Effector memory CD8-positive, alpha-beta T cell (primary cell): ENCODE measurements at regions not wholly inside any gene's neighbourhood (a gene's known extent, or its start where the extent isn't known, plus 50 kb on each side); places are given as distances from the start of the nearest gene placed in this dataset.

Experiments used
- ATAC-seq: fragments of 150-1000 bp; cut with Tn5 transposase; replicated peaks from 2 replicates; pipeline ENCODE4 v1.10.0; 2021; ENCODE audit warnings: mild to moderate bottlenecking, moderate library complexity
- DNase-seq, 3 experiments: peaks; one replicate each; pipeline ENCODE4 v3.0.0; 2021
- H3K27ac Mint-ChIP-seq, 2 donors: one replicate each; pipeline ENCODE4 v1.8.0; 2022; ENCODE audit warnings: mild to moderate bottlenecking in 2 of 2, mixed read lengths in 2 of 2, moderate library complexity in 2 of 2
- H3K27me3 Mint-ChIP-seq, 2 donors: one replicate each; pipeline ENCODE4 v1.8.0; 2022; ENCODE audit warnings: mixed read lengths in 2 of 2
- H3K36me3 Mint-ChIP-seq: one replicate; pipeline ENCODE4 v1.8.0; 2022; ENCODE audit warnings: mild to moderate bottlenecking, moderate library complexity, mixed read lengths; ENCODE audit not compliant: insufficient read depth
- H3K4me1 Mint-ChIP-seq, 2 donors: one replicate each; pipeline ENCODE4 v1.8.0; 2022; ENCODE audit warnings: low read depth in 2 of 2, mixed read lengths in 2 of 2
- H3K4me3 Mint-ChIP-seq, 2 donors: one replicate each; pipeline ENCODE4 v1.8.0; 2022; ENCODE audit warnings: mild to moderate bottlenecking in 2 of 2, mixed read lengths in 2 of 2, moderate library complexity in 2 of 2
- H3K9me3 Mint-ChIP-seq, 2 donors: one replicate each; pipeline ENCODE4 v1.8.0; 2022; ENCODE audit warnings: mixed read lengths in 2 of 2

DNA sequence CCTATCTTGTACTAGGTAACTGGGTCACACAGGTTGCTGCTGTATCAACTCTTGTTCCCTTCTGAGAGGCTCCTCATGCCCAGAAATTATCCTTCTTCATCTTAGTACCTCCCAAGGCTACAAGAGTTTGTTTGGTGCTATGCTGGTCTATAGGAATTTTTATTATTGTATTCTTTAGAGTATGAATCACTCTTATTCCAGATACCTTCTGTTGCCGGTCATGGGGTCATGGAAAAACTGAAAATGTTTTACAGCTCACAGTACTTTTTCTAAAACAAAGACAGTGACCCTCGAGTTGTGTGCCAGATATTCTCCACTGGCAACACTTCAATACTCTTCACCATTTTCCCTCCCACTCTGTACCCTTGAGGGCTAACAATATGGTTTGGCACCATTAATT is 1598.0 kb upstream of the TMEM132C start:
- Mint-ChIP-seq H3K27me3 (no peaks in the 10 kb centered on the region), H3K27ac (no peak overlapping the region), H3K9me3 (peaks cover 5% of the 10 kb centered on the region in 2 donors), H3K36me3 (no peaks in the 10 kb centered on the region), H3K4me3 (no peak overlapping the region), H3K4me1 (no peaks in the 10 kb centered on the region)
- no peak for DNase-seq
- ATAC-seq, result no peak

DNA sequence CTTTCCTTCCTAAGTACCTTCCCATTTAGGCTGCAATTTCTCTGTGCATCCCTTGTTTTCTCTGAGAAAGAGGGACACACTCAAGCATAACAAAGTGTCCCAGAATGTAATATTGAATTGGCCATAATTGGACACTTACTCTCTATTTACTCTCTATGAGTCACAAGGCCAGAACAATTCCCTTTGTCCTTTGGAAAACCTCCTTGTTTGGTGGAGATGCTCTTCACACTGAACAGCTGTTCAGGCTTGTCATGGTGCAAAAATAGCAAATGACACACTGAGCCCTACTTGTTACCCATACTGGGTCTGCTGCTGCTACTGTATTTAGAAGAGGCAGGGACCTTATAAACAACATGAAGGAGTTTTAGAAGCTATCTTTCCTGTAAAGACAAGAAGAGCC is 1590.5 kb upstream of the TMEM132C start:
- no peak overlapping the region for H3K4me3 Mint-ChIP-seq

GRCh38 chr12:126681676-126682075 is 1585.3 kb upstream of the TMEM132C start:
- Mint-ChIP-seq H3K4me1 (no peaks in the 10 kb centered on the region), H3K36me3 (no peaks in the 10 kb centered on the region), H3K27me3 (peaks cover 0 to 9% of the 10 kb centered on the region in 2 donors), H3K9me3 (peaks cover 7 to 9% of the 10 kb centered on the region in 2 donors), H3K27ac (no peak overlapping the region), H3K4me3 (no peak overlapping the region)
- DNase-seq (no peak), ATAC-seq (no peak)

More for the DNA sequence above, 1590.5 kb upstream of the TMEM132C start:
- H3K9me3 Mint-ChIP-seq, result no peaks in the 10 kb centered on the region
- H3K27me3 Mint-ChIP-seq, result peaks cover 0 to 1% of the 10 kb centered on the region in 2 donors
- H3K4me1 Mint-ChIP-seq, result no peaks in the 10 kb centered on the region
- H3K36me3 Mint-ChIP-seq, result no peaks in the 10 kb centered on the region
- ATAC-seq, result no peak
- no peak for DNase-seq
- H3K27ac Mint-ChIP-seq, result no peak overlapping the region

DNA sequence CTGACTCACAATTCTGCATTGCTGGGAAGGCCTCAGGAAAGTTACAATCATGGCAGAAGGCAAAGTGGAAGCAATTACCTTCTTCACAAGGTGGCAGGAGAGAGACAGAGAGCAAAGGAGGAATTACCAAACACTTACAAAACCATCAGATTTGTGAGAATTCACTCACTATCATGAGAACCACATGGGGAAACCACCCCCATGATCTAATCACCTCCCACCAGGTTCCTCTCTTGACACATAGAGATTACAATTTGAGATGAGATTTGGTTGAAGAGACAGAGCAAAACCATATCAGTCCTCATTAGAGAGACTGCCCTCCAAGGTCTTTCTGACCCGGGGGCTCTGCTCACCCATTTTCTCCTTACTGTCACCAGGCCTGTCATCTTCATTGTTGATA is 1582.3 kb upstream of the TMEM132C start:
- Mint-ChIP-seq H3K9me3 (peaks cover 9% of the 10 kb centered on the region in 2 donors), H3K27ac (no peak overlapping the region), H3K4me1 (no peaks in the 10 kb centered on the region), H3K36me3 (no peaks in the 10 kb centered on the region), H3K4me3 (no peak overlapping the region), H3K27me3 (peaks cover 0 to 9% of the 10 kb centered on the region in 2 donors)
- no peak for DNase-seq
- ATAC-seq, result no peak

- ATAC-seq, result no peak
- H3K4me3 Mint-ChIP-seq, result no peak overlapping the region
- H3K27ac Mint-ChIP-seq, result no peak overlapping the region
- no peak for DNase-seq
- no peaks in the 10 kb centered on the region for H3K4me1 Mint-ChIP-seq
- H3K36me3 Mint-ChIP-seq, result no peaks in the 10 kb centered on the region
- peaks cover 0 to 9% of the 10 kb centered on the region in 2 donors for H3K27me3 Mint-ChIP-seq
- peaks cover 9% of the 10 kb centered on the region in 2 donors for H3K9me3 Mint-ChIP-seq
These were observed 1581.3 kb upstream of the TMEM132C start for GRCh38 chr12:126685636-126686035.

- Mint-ChIP-seq H3K4me1 (no peaks in the 10 kb centered on the region), H3K27ac (no peak overlapping the region), H3K4me3 (no peak overlapping the region), H3K36me3 (no peaks in the 10 kb centered on the region), H3K27me3 (no peaks in the 10 kb centered on the region), H3K9me3 (peaks cover 7 to 9% of the 10 kb centered on the region in 2 donors)
- DNase-seq, result no peak
- no peak for ATAC-seq
These were observed 1578.4 kb upstream of the TMEM132C start for GRCh38 chr12:126688556-126688955.

DNA sequence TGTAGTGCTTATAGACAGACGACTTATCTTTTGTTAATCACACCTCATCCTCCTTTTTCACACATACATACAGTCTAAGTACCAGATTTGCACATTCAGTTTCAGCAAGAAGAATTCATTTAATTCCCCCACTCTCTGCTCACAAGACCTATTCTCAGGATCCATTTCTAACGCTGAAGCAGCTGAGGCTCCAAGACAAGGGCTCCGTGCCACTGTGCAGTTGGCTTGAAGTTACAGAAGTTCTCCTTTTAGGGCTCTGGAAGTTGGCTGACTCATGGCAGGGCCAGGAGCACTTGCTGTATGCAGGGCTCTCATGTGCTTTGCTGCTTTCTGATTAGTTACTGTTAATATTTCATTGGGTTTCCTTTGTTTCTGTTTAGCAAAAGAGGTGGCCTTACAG is 1566.9 kb upstream of the TMEM132C start:
- H3K36me3 Mint-ChIP-seq, result no peaks in the 10 kb centered on the region
- H3K4me3 Mint-ChIP-seq, result no peak overlapping the region
- peaks cover 0 to 11% of the 10 kb centered on the region in 2 donors for H3K27me3 Mint-ChIP-seq
- peaks cover 2 to 5% of the 10 kb centered on the region in 2 donors for H3K9me3 Mint-ChIP-seq
- no peak overlapping the region for H3K27ac Mint-ChIP-seq
- no peaks in the 10 kb centered on the region for H3K4me1 Mint-ChIP-seq
- DNase-seq (no peak), ATAC-seq (no peak)

DNA sequence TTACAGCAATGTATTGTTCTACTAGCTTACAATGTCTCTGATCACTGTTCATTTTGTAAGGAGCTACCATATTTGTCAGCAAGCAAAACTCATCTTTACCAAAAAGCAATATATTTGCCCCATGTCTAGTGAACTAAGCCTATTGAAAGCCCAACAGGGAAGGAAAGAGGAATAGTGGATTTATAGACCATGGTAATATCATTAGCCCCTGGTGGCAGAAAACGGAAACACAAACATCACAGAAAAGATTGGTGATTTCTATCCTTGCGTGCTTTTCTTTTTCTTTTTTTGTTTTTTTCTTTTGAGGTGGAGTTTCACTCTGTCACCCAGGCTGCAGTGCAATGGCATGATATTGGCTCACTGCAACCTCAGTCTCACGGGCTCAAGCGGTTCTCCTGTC is 1562.4 kb upstream of the TMEM132C start:
- no peak for DNase-seq
- H3K4me3 Mint-ChIP-seq, result no peak overlapping the region
- H3K27me3 Mint-ChIP-seq, result no peaks in the 10 kb centered on the region
- H3K36me3 Mint-ChIP-seq, result no peaks in the 10 kb centered on the region
- H3K9me3 Mint-ChIP-seq, result peaks cover 2 to 5% of the 10 kb centered on the region in 2 donors
- ATAC-seq, result no peak
- peaks cover 6 to 13% of the 10 kb centered on the region in 2 donors for H3K4me1 Mint-ChIP-seq
- H3K27ac Mint-ChIP-seq, result no peak overlapping the region

DNA sequence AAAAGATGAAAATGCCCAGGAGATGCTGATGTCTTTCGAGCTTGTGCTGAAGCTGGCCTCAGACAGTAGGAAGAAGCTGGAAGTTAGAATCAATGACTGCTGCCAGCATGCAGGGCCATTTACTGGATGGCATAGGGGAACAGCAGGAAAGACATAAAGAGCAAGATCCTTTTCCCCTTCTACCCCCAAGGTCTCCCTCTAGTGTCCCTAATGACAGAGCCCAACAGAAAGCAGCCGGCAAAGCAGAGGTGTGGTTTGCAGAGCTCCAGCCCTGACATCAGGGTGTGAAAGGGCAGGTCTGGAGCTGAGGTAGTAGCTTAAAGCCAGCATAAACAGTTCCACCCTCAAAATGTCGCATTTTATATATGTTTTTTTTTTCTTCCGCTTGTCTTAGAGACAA is 1560.7 kb upstream of the TMEM132C start:
- ATAC-seq (no peak), DNase-seq (no peak)
- no peaks in the 10 kb centered on the region for H3K27me3 Mint-ChIP-seq
- no peaks in the 10 kb centered on the region for H3K9me3 Mint-ChIP-seq
- H3K36me3 Mint-ChIP-seq, result no peaks in the 10 kb centered on the region
- peaks cover 8 to 13% of the 10 kb centered on the region in 2 donors for H3K4me1 Mint-ChIP-seq
- H3K27ac Mint-ChIP-seq, result peak overlapping the region in 1 of 2 donors; percentile 67
- no peak overlapping the region for H3K4me3 Mint-ChIP-seq

- H3K27ac Mint-ChIP-seq, result peak overlapping the region in 1 of 2 donors; percentile 17
- H3K9me3 Mint-ChIP-seq, result no peaks in the 10 kb centered on the region
- ATAC-seq (peak; percentile 29), DNase-seq (no peak)
- H3K36me3 Mint-ChIP-seq, result no peaks in the 10 kb centered on the region
- no peak overlapping the region for H3K4me3 Mint-ChIP-seq
- peaks cover 8 to 13% of the 10 kb centered on the region in 2 donors for H3K4me1 Mint-ChIP-seq
- no peaks in the 10 kb centered on the region for H3K27me3 Mint-ChIP-seq
These were observed 1558.5 kb upstream of the TMEM132C start for GRCh38 chr12:126708492-126708896.

GRCh38 chr12:126718365-126718764 is 1548.6 kb upstream of the TMEM132C start:
- no peak for DNase-seq
- no peaks in the 10 kb centered on the region for H3K36me3 Mint-ChIP-seq
- ATAC-seq, result no peak
- no peaks in the 10 kb centered on the region for H3K4me1 Mint-ChIP-seq
- H3K9me3 Mint-ChIP-seq, result peaks cover 3 to 8% of the 10 kb centered on the region in 2 donors
- H3K27me3 Mint-ChIP-seq, result peaks cover 4 to 14% of the 10 kb centered on the region in 2 donors
- H3K4me3 Mint-ChIP-seq, result no peak overlapping the region
- no peak overlapping the region for H3K27ac Mint-ChIP-seq

- DNase-seq (no peak), ATAC-seq (no peak)
- Mint-ChIP-seq H3K27ac (no peak overlapping the region), H3K4me1 (peaks cover 0 to 4% of the 10 kb centered on the region in 2 donors), H3K4me3 (no peak overlapping the region), H3K27me3 (peaks cover 20 to 31% of the 10 kb centered on the region in 2 donors), H3K9me3 (peaks cover 14 to 16% of the 10 kb centered on the region in 2 donors), H3K36me3 (no peaks in the 10 kb centered on the region)
These were observed 1546.9 kb upstream of the TMEM132C start for GRCh38 chr12:126719912-126720705.

DNA sequence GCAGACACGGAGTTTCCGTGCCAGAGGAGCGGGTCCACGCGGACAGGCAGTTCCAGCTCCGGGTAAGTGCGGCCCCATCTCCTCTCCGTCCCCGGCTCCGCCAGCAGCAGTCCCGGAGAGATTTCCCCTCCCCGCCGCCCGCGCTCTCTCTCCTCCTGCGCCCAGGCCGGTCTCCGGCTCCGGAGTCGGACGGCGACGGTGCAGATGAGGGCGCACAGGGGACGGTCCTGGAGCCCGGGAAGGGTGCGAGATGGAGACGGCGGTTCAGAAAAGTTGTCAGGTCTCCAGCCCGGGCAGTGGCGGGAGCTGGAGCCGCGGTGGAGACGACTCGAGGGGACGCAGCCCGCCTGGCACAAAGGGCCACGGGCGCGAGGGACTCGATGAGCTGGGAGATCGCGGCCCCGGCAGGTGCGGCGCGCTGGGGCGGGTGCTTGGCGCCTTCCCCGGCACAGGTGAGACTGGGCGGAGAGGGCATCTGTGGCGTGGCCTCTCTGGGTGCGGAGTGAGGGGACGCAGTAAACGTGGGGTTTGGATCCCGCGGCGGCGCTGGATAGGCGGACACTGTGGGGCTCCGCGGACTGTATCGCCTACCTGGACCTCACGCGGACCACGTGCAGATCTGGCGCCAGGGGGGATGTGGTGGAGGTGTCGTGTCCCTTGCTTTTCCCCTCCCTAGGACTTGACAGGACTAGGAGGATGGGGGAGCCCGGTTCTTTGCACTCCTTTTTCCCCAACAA is 1540.3 kb upstream of the TMEM132C start:
- peak overlapping the region; percentile 47 to 70 for H3K4me3 Mint-ChIP-seq
- H3K27me3 Mint-ChIP-seq, result peaks cover 31 to 55% of the 10 kb centered on the region in 2 donors
- DNase-seq (no peak), ATAC-seq (no peak)
- no peaks in the 10 kb centered on the region for H3K36me3 Mint-ChIP-seq
- peaks cover 7 to 20% of the 10 kb centered on the region in 2 donors for H3K9me3 Mint-ChIP-seq
- peaks cover 6 to 17% of the 10 kb centered on the region in 2 donors for H3K4me1 Mint-ChIP-seq
- H3K27ac Mint-ChIP-seq, result no peak overlapping the region
